H9 (cell line): ENCODE measurements at regions not wholly inside any gene's neighbourhood (a gene's known extent, or its start where the extent isn't known, plus 50 kb on each side); places are given as distances from the start of the nearest gene placed in this dataset.

ENCODE experiments used
- DNase-seq: peaks from one replicate; pipeline ENCODE4 v3.0.0-alpha.2; 2017
- H2AFZ ChIP-seq: one replicate; pipeline ENCODE4 v1.6.1; 2013; ENCODE audit warnings: mild to moderate bottlenecking, low read length, control low read depth, moderate library complexity
- H2AK5ac ChIP-seq: 2 replicates; pipeline ENCODE4 v1.6.1; 2013; ENCODE audit warnings: low read length, control low read depth, mixed read lengths; ENCODE audit not compliant: insufficient read length
- H2BK120ac ChIP-seq: one replicate; pipeline ENCODE4 v1.6.1; 2013; ENCODE audit warnings: low read depth, mild to moderate bottlenecking, low read length, control low read depth, inconsistent platforms; ENCODE audit not compliant: poor library complexity, severe bottlenecking
- H2BK12ac ChIP-seq: 2 replicates; pipeline ENCODE4 v1.6.1; 2013; ENCODE audit warnings: low read length, control low read depth, mixed read lengths, low read depth; ENCODE audit not compliant: insufficient read length
- H2BK15ac ChIP-seq: 2 replicates; pipeline ENCODE4 v1.6.1; 2013; ENCODE audit warnings: low read depth, low read length, control low read depth
- H2BK20ac ChIP-seq: one replicate; pipeline ENCODE4 v1.6.1; 2013; ENCODE audit warnings: low read depth, mild to moderate bottlenecking, low read length, control low read depth, inconsistent platforms; ENCODE audit not compliant: poor library complexity, severe bottlenecking
- H2BK5ac ChIP-seq: 2 replicates; pipeline ENCODE4 v1.6.1; 2013; ENCODE audit warnings: low read length, control low read depth, mixed read lengths; ENCODE audit not compliant: insufficient read length
- H3K14ac ChIP-seq: 2 replicates; pipeline ENCODE4 v1.6.1; 2013; ENCODE audit warnings: low read length, control low read depth; ENCODE audit not compliant: insufficient read depth
- H3K18ac ChIP-seq: 2 replicates; pipeline ENCODE4 v1.6.1; 2013; ENCODE audit warnings: low read depth, mild to moderate bottlenecking, mixed read lengths, low read length, control low read depth; ENCODE audit not compliant: insufficient read length
- H3K23ac ChIP-seq: 2 replicates; pipeline ENCODE4 v1.6.1; 2013; ENCODE audit warnings: low read length, control low read depth, mixed read lengths, low read depth; ENCODE audit not compliant: insufficient read length
- H3K23me2 ChIP-seq: 2 replicates; pipeline ENCODE4 v1.6.1; 2013; ENCODE audit warnings: low read depth, mild to moderate bottlenecking, mixed read lengths, low read length, control low read depth; ENCODE audit not compliant: insufficient read length, poor library complexity, severe bottlenecking
- H3K27ac ChIP-seq: 2 replicates; pipeline ENCODE4 v1.5.1; 2013; ENCODE audit warnings: low read length, control low read depth, mixed read lengths, low read depth; ENCODE audit not compliant: insufficient read length
- H3K27me3 ChIP-seq: 2 replicates; pipeline ENCODE4 v1.6.1; 2013; ENCODE audit warnings: low read length, control low read depth, inconsistent platforms; ENCODE audit not compliant: insufficient read depth
- H3K4ac ChIP-seq: 2 replicates; pipeline ENCODE4 v1.6.1; 2013; ENCODE audit warnings: low read depth, mild to moderate bottlenecking, control low read depth, inconsistent platforms, low read length, moderate library complexity
- H3K4me1 ChIP-seq: 2 replicates; pipeline ENCODE4 v1.6.1; 2013; ENCODE audit warnings: low read length, control low read depth, inconsistent platforms; ENCODE audit not compliant: insufficient read depth
- H3K4me2 ChIP-seq: 2 replicates; pipeline ENCODE4 v1.6.1; 2013; ENCODE audit warnings: low read length, control low read depth, mixed read lengths; ENCODE audit not compliant: insufficient read length, insufficient read depth
- H3K56ac ChIP-seq: 2 replicates; pipeline ENCODE4 v1.6.1; 2013; ENCODE audit warnings: low read depth, mild to moderate bottlenecking, mixed read lengths, low read length, control low read depth; ENCODE audit not compliant: insufficient read length
- H3K79me1 ChIP-seq: 2 replicates; pipeline ENCODE4 v1.6.1; 2013; ENCODE audit warnings: low read depth, mild to moderate bottlenecking, moderate library complexity, low read length, control low read depth, inconsistent platforms; ENCODE audit not compliant: insufficient read depth, poor library complexity, severe bottlenecking
- H3K79me2 ChIP-seq: 2 replicates; pipeline ENCODE4 v1.6.1; 2013; ENCODE audit warnings: low read length, control low read depth, inconsistent platforms; ENCODE audit not compliant: insufficient read depth
- H3K9ac ChIP-seq: 2 replicates; pipeline ENCODE4 v1.6.1; 2013; ENCODE audit warnings: low read length, control low read depth, mixed read lengths; ENCODE audit not compliant: insufficient read length; ENCODE audit errors: extremely low read depth
- H3K9me3 ChIP-seq: one replicate; pipeline ENCODE4 v1.6.1; 2013; ENCODE audit warnings: low read depth, low read length, inconsistent platforms; ENCODE audit not compliant: control insufficient read depth
- H3T11ph ChIP-seq: one replicate; pipeline ENCODE4 v1.6.1; 2013; ENCODE audit warnings: mild to moderate bottlenecking, low read length, control low read depth, inconsistent platforms
- H4K20me1 ChIP-seq: one replicate; pipeline ENCODE4 v1.6.1; 2013; ENCODE audit not compliant: control insufficient read depth, insufficient read length, insufficient read depth
- H4K5ac ChIP-seq: 2 replicates; pipeline ENCODE4 v1.6.1; 2013; ENCODE audit warnings: low read depth, mild to moderate bottlenecking, mixed read lengths, low read length, control low read depth; ENCODE audit not compliant: insufficient read length
- H4K8ac ChIP-seq: replicated peaks from 2 replicates; pipeline ENCODE4 v1.6.1; 2013; ENCODE audit warnings: low read length, control low read depth, mixed read lengths, low read depth; ENCODE audit not compliant: insufficient read length
- H4K91ac ChIP-seq: 2 replicates; pipeline ENCODE4 v1.6.1; 2013; ENCODE audit warnings: low read depth, mild to moderate bottlenecking, moderate library complexity, mixed read lengths, low read length, control low read depth; ENCODE audit not compliant: insufficient read length
- H3K27ac Mint-ChIP-seq, 3 experiments: 2 replicates in 2 of 3; 3 replicates in 1 of 3; pipeline ENCODE4 v1.8.0; 2020 to 2021; ENCODE audit warnings: mixed read lengths in 3 of 3, mild to moderate bottlenecking in 1 of 3, moderate library complexity in 1 of 3
- H3K27me3 Mint-ChIP-seq: 2 replicates; pipeline ENCODE4 v1.8.0; 2021; ENCODE audit warnings: low read depth, mild to moderate bottlenecking, moderate library complexity, mixed read lengths
- H3K36me3 Mint-ChIP-seq, 3 experiments: 2 replicates in 2 of 3; 3 replicates in 1 of 3; pipeline ENCODE4 v1.8.0; 2020 to 2021; ENCODE audit warnings: low read depth in 3 of 3, mixed read lengths in 3 of 3; ENCODE audit not compliant: insufficient read depth in 1 of 3
- H3K4me1 Mint-ChIP-seq, 2 experiments: 2 replicates each; pipeline ENCODE4 v1.8.0; 2020; ENCODE audit warnings: mixed read lengths in 2 of 2
- H3K4me3 Mint-ChIP-seq, 2 experiments: 2 replicates in 1 of 2; 3 replicates in 1 of 2; pipeline ENCODE4 v1.8.0; 2020 to 2021; ENCODE audit warnings: mild to moderate bottlenecking in 2 of 2, mixed read lengths in 2 of 2, moderate library complexity in 1 of 2
- H3K9me3 Mint-ChIP-seq, 2 experiments: 2 replicates in 1 of 2; 3 replicates in 1 of 2; pipeline ENCODE4 v1.8.0; 2020; ENCODE audit warnings: mild to moderate bottlenecking in 2 of 2, mixed read lengths in 2 of 2, moderate library complexity in 1 of 2
- WGBS: extraction: QIAGEN DNeasy Blood & Tissue Kit; methylation state at CpG from one replicate; pipeline ENCODE4 v1.1.7; 2013; ENCODE audit warnings: missing lambda C conversion rate, low lambda C conversion rate, mixed read lengths; ENCODE audit not compliant: insufficient read length; ENCODE audit errors: extremely low coverage; 5-methylcytosine and 5-hydroxymethylcytosine counted together
- TF ChIP-seq, protein P1 (sequence below): fragments of 200-600 bp; sonication (generic); conservative IDR thresholded peaks from 3 replicates; pipeline ENCODE4 v1.8.0; 2021; ENCODE audit warnings: antibody characterized with exemption, mild to moderate bottlenecking

DNA sequence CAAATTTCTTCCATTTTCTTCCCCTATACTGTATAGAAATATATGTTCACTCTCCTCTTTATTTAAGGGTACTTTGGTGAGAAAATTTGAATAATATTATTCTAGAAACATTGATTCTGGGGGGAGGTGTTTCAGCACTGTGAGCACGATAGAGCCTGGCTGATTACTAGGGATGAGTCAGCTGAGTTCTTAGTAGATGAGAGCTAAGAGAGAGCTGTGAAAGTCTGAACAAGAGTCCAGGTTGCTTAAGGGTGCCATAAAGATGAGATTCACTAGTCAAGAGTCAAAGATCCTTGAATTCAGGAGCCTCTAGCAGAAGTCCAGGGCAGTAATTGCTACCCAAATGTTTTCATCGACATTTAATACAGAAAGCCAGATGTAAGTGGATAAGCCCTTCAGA, 756.6 kb upstream of the API5 start:
- WGBS, result no CpG with 5 or more reads among the region's 2 CpGs
- H2AFZ ChIP-seq, result no peak overlapping the region
- no peak overlapping the region for H4K8ac ChIP-seq
- H2BK5ac ChIP-seq, result no peak overlapping the region
- no peaks in the 10 kb centered on the region for H3K79me1 ChIP-seq
- H3K23ac ChIP-seq, result no peak overlapping the region
- no peak overlapping the region for H3K14ac ChIP-seq
- no peak overlapping the region for H3T11ph ChIP-seq
- H2BK120ac ChIP-seq, result no peak overlapping the region
- Mint-ChIP-seq H3K36me3 (no peaks in the 10 kb centered on the region), H3K4me3 (no peak overlapping the region), H3K4me1 (no peaks in the 10 kb centered on the region), H3K27me3 (no peaks in the 10 kb centered on the region), H3K9me3 (no peaks in the 10 kb centered on the region), H3K27ac (no peak overlapping the region)
- no peaks in the 10 kb centered on the region for H3K9me3 ChIP-seq
- no peak overlapping the region for H3K27ac ChIP-seq
- H2BK12ac ChIP-seq, result no peak overlapping the region
- H4K20me1 ChIP-seq, result no peaks in the 10 kb centered on the region
- no peak overlapping the region for H2BK15ac ChIP-seq
- H3K79me2 ChIP-seq, result no peaks in the 10 kb centered on the region
- no peaks in the 10 kb centered on the region for H3K4me1 ChIP-seq
- H3K4me2 ChIP-seq, result no peak overlapping the region
- H4K5ac ChIP-seq, result no peak overlapping the region
- H3K27me3 ChIP-seq, result no peaks in the 10 kb centered on the region
- H3K18ac ChIP-seq, result no peak overlapping the region
- H2AK5ac ChIP-seq, result no peak overlapping the region
- TF ChIP-seq, protein P1, sequence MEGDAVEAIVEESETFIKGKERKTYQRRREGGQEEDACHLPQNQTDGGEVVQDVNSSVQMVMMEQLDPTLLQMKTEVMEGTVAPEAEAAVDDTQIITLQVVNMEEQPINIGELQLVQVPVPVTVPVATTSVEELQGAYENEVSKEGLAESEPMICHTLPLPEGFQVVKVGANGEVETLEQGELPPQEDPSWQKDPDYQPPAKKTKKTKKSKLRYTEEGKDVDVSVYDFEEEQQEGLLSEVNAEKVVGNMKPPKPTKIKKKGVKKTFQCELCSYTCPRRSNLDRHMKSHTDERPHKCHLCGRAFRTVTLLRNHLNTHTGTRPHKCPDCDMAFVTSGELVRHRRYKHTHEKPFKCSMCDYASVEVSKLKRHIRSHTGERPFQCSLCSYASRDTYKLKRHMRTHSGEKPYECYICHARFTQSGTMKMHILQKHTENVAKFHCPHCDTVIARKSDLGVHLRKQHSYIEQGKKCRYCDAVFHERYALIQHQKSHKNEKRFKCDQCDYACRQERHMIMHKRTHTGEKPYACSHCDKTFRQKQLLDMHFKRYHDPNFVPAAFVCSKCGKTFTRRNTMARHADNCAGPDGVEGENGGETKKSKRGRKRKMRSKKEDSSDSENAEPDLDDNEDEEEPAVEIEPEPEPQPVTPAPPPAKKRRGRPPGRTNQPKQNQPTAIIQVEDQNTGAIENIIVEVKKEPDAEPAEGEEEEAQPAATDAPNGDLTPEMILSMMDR, result no peak
- H3K4ac ChIP-seq, result no peak overlapping the region
- no peak overlapping the region for H4K91ac ChIP-seq
- no peak overlapping the region for H3K9ac ChIP-seq
- no peak overlapping the region for H3K56ac ChIP-seq
- no peak overlapping the region for H2BK20ac ChIP-seq
- no peak for DNase-seq
- no peaks in the 10 kb centered on the region for H3K23me2 ChIP-seq
